Endothelial cell of umbilical vein (primary cell): ENCODE measurements at regions not wholly inside any gene's neighbourhood (a gene's known extent, or its start where the extent isn't known, plus 50 kb on each side); places are given as distances from the start of the nearest gene placed in this dataset.

Experiments
- BruUV-seq: library from RNA; stranded (reverse); fragments of 400-500 nt; replicated peaks from 2 replicates; lab custom pipeline; 2021; lab: Mats Ljungman, UMichigan
- CTCF ChIA-PET: fragments of 300-600, 350-600 bp; sonication (Branson Sonifier 250); formaldehyde crosslinking; loops from one replicate; lab custom pipeline; 2021; ENCODE audit warnings: antibody characterized with exemption, inconsistent platforms; lab: Charles Lee
- POLR2A ChIA-PET: fragments of 300-600, 350-600 bp; sonication (Branson Sonifier 250); formaldehyde crosslinking; loops from one replicate; lab custom pipeline; 2021; ENCODE audit warnings: antibody characterized with exemption, inconsistent platforms; lab: Charles Lee
- DNase-seq: peaks from one replicate; pipeline ENCODE4 v3.0.0-alpha.2; 2011; ENCODE audit warnings: low read depth, low spot score
- FAIRE-seq: peaks from 2 replicates; lab custom pipeline; 2011; peaks lifted over from hg19 to GRCh38; lab: Jason Lieb, UNC
- H2AFZ ChIP-seq: 2 replicates; pipeline ENCODE4 v1.6.0; 2012; ENCODE audit warnings: low read depth, low read length, control low read depth, inconsistent platforms
- H3K27ac ChIP-seq: 2 replicates; pipeline ENCODE4 v1.5.1; 2011; ENCODE audit warnings: low read depth, mild to moderate bottlenecking, control low read depth, low read length, moderate library complexity; ENCODE audit not compliant: insufficient read depth
- H3K27me3 ChIP-seq, 2 experiments: 2 replicates each; pipeline versions ENCODE4 v1.6.0 to v1.6.1; 2011; ENCODE audit warnings: low read length in 2 of 2, mixed read lengths in 1 of 2; ENCODE audit not compliant: control insufficient read depth in 2 of 2, insufficient read depth in 2 of 2
- H3K36me3 ChIP-seq, 2 experiments: 2 replicates in 1 of 2; 3 replicates in 1 of 2; pipeline ENCODE4 v1.5.1; 2011; ENCODE audit warnings: low read length in 2 of 2, mild to moderate bottlenecking in 1 of 2, moderate library complexity in 1 of 2; ENCODE audit not compliant: control insufficient read depth in 2 of 2, insufficient read depth in 2 of 2; ENCODE audit errors: extremely low read depth in 1 of 2
- H3K4me1 ChIP-seq: 3 replicates; pipeline ENCODE4 v1.5.1; 2011; ENCODE audit warnings: mild to moderate bottlenecking, low read length; ENCODE audit not compliant: control insufficient read depth, insufficient read depth; ENCODE audit errors: extremely low read depth
- H3K4me2 ChIP-seq: 2 replicates; pipeline ENCODE4 v1.6.1; 2011; ENCODE audit warnings: low read length, control low read depth, mixed read lengths; ENCODE audit not compliant: insufficient read depth
- H3K4me3 ChIP-seq, 3 experiments: fragments of 200-600 bp in 1 of 3; sonication (generic), shearing (Covaris generic) in 1 of 3; replicated peaks in 1 of 3; 2 replicates each; pipeline ENCODE4 v1.5.1; 2011 to 2016; ENCODE audit warnings: control low read depth in 3 of 3, low read length in 3 of 3, mild to moderate bottlenecking in 2 of 3, inconsistent platforms in 1 of 3, low read depth in 1 of 3, moderate library complexity in 1 of 3; ENCODE audit not compliant: insufficient read depth in 1 of 3
- H3K79me2 ChIP-seq: 2 replicates; pipeline ENCODE4 v1.6.0; 2012; ENCODE audit warnings: low read length, inconsistent platforms; ENCODE audit not compliant: control insufficient read depth, insufficient read depth
- H3K9ac ChIP-seq: replicated peaks from 2 replicates; pipeline ENCODE3; 2011; ENCODE audit warnings: low read length, control low read depth; ENCODE audit not compliant: insufficient read depth; ENCODE audit errors: extremely low read depth
- H3K9me1 ChIP-seq: replicated peaks from 3 replicates; pipeline ENCODE4 v1.6.0; 2011; ENCODE audit warnings: mild to moderate bottlenecking, low read length; ENCODE audit not compliant: control insufficient read depth, insufficient read depth; ENCODE audit errors: extremely low read depth
- H3K9me3 ChIP-seq: replicated peaks from 2 replicates; pipeline ENCODE4 v1.5.1; 2012; ENCODE audit warnings: low read length, inconsistent platforms; ENCODE audit not compliant: control insufficient read depth, insufficient read depth
- H4K20me1 ChIP-seq: replicated peaks from 2 replicates; pipeline ENCODE3; 2011; ENCODE audit warnings: mild to moderate bottlenecking, low read length; ENCODE audit not compliant: control insufficient read depth, insufficient read depth; ENCODE audit errors: extremely low read depth
- EZH2 ChIP-seq: IDR thresholded peaks from 2 replicates; pipeline ENCODE4 v1.6.1; 2012; ENCODE audit warnings: borderline replicate concordance, low read depth, mild to moderate bottlenecking, moderate library complexity, low read length, inconsistent platforms; ENCODE audit not compliant: severe bottlenecking
- JUN ChIP-seq: IDR thresholded peaks from 2 replicates; pipeline ENCODE4 v1.6.1; 2011; ENCODE audit warnings: borderline replicate concordance, low read depth; ENCODE audit not compliant: insufficient read length, insufficient read depth
- MYC ChIP-seq: IDR thresholded peaks from one replicate; pipeline ENCODE4 v1.6.1; 2011; ENCODE audit warnings: mild to moderate bottlenecking, low read depth, low read length
- POLR2A ChIP-seq: IDR thresholded peaks from 2 replicates; pipeline ENCODE4 v1.6.1; 2012; ENCODE audit warnings: low read depth, mild to moderate bottlenecking, control low read depth, low read length
- POLR2AphosphoS5 ChIP-seq: IDR thresholded peaks from 2 replicates; pipeline ENCODE4 v1.6.1; 2012; ENCODE audit warnings: low read depth, mild to moderate bottlenecking, control low read depth, low read length, moderate library complexity; ENCODE audit not compliant: insufficient read depth
- dilution Hi-C: fragments of 300-500 bp; cut with MboI; formaldehyde crosslinking; loops from one replicate; pipeline ENCODE4 v1.15.0; 2019; ENCODE audit warnings: low sequenced_read_pairs; ENCODE audit not compliant: extremely low pct_ligation_motif_present
- intact Hi-C: fragments of 100-400 bp; cut with micrococcal nuclease; formaldehyde crosslinking; loops from one replicate; pipeline ENCODE4 v1.10.0; 2022
- TF ChIP-seq, protein P1 (sequence below), 2 donors: IDR thresholded peaks; 1 replicate in 1 of 2; 2 replicates in 1 of 2; pipeline ENCODE4 v1.5.1; 2011; ENCODE audit warnings: low read length in 2 of 2, mild to moderate bottlenecking in 2 of 2, moderate library complexity in 2 of 2, control low read depth in 1 of 2, inconsistent platforms in 1 of 2, low read depth in 1 of 2; ENCODE audit not compliant: insufficient read depth in 1 of 2; ENCODE audit errors: extremely low read depth in 1 of 2
- TF ChIP-seq, protein P2 (sequence below): IDR thresholded peaks from 2 replicates; pipeline ENCODE4 v1.6.1; 2011; ENCODE audit not compliant: insufficient read depth, insufficient read length

DNA sequence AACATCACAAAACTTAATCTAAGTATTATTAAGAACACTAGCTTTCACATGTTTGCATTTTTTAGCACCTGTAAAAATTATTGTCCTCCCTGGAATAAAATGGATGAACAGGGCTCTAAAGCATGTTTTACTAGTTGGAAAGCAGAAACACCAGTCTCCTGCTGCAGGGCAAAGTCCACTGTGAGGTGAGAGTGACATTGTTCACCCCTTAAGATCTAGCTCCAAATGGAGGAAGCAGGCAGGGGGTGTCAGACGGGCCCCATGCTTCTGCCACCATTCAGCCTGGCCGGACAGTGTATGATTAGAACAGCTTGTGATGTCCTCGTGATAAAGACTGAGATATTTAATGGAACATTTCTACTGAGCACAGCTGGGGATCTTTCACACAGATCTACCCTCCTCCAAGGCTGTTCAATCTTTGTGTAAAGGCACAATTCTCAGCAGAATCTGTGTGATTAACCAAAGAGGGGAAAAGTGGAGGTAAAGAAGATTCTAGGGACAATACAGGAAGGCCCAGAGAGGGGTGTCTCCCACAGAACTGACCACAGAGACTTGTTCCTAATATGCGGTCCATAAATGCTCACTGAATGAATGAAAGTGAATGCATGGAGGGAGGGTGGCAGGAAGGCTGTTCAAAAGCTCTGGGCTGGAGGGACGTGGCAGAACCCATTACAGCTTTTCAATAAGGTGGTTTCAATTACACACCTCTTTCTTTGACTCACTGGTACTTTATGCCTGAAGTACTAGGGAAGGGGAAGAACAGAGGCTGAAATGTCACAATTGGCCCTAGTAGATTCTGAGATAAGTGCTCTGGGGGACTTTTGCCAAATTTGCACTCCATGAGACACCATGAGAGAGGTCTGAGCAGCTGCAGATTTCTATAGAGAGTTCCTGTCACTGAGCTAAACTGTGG lies 239.1 kb upstream of the ARHGAP20 start:
- TF ChIP-seq, protein P1, sequence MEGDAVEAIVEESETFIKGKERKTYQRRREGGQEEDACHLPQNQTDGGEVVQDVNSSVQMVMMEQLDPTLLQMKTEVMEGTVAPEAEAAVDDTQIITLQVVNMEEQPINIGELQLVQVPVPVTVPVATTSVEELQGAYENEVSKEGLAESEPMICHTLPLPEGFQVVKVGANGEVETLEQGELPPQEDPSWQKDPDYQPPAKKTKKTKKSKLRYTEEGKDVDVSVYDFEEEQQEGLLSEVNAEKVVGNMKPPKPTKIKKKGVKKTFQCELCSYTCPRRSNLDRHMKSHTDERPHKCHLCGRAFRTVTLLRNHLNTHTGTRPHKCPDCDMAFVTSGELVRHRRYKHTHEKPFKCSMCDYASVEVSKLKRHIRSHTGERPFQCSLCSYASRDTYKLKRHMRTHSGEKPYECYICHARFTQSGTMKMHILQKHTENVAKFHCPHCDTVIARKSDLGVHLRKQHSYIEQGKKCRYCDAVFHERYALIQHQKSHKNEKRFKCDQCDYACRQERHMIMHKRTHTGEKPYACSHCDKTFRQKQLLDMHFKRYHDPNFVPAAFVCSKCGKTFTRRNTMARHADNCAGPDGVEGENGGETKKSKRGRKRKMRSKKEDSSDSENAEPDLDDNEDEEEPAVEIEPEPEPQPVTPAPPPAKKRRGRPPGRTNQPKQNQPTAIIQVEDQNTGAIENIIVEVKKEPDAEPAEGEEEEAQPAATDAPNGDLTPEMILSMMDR (IDR thresholded peaks at IDR 0.05; ENCODE audit: extremely low read depth in 1 of 2, insufficient read depth in 1 of 2, low read depth in 1 of 2, low read length in 2 of 2), result no peak
- TF ChIP-seq POLR2AphosphoS5, result no peak
- no peak for TF ChIP-seq POLR2A
- no peak for TF ChIP-seq MYC
- no peak for TF ChIP-seq JUN
- TF ChIP-seq, protein P2, sequence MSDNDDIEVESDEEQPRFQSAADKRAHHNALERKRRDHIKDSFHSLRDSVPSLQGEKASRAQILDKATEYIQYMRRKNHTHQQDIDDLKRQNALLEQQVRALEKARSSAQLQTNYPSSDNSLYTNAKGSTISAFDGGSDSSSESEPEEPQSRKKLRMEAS, result no peak
- TF ChIP-seq EZH2, result no peak
- Histone ChIP-seq H3K9ac (no peak overlapping the region), H2AFZ (no peak overlapping the region), H3K4me2 (no peak overlapping the region), H3K9me3 (no peaks in the 10 kb centered on the region), H3K27ac (no peak overlapping the region), H4K20me1 (no peaks in the 10 kb centered on the region), H3K4me3 (no peak overlapping the region), H3K79me2 (no peaks in the 10 kb centered on the region), H3K4me1 (no peaks in the 10 kb centered on the region), H3K9me1 (no peaks in the 10 kb centered on the region), H3K27me3 (no peaks in the 10 kb centered on the region), H3K36me3 (no peaks in the 10 kb centered on the region)
- DNase-seq (no peak), FAIRE-seq (no peak)
- dilution Hi-C loops (no loop called here), intact Hi-C loops (no loop called here)
- ChIA-PET POLR2A (no interaction called here), CTCF (no interaction called here)
- BruUV-seq, result no TSS peak
